Neural cell (in vitro differentiated cells): ENCODE measurements at regions not wholly inside any gene's neighbourhood (a gene's known extent, or its start where the extent isn't known, plus 50 kb on each side); places are given as distances from the start of the nearest gene placed in this dataset.
"Not testable (repeated sequence)": the region's sequence is repeated elsewhere in the genome, so short reads cannot be mapped to it uniquely, and the experiment has no call there.

ENCODE experiments used
- H2AFZ ChIP-seq: fragments of 200-600, 300-800 bp; sonication (generic), shearing (Covaris generic); 2 replicates; pipeline ENCODE4 v1.6.0; 2014; ENCODE audit warnings: low read depth, mild to moderate bottlenecking, antibody characterized with exemption, low read length, moderate library complexity
- H3F3A ChIP-seq: fragments of 200-600 bp; shearing (Covaris generic); 2 replicates; pipeline ENCODE4 v1.6.1; 2016; ENCODE audit warnings: mild to moderate bottlenecking, moderate library complexity, mixed read lengths, antibody characterized with exemption, low read length; ENCODE audit not compliant: insufficient read depth, poor library complexity, severe bottlenecking
- H3K27ac ChIP-seq: fragments of 200-600, 300-800 bp; sonication (generic), shearing (Covaris generic); 2 replicates; pipeline ENCODE4 v1.5.1; 2014; ENCODE audit warnings: mild to moderate bottlenecking, low read length, moderate library complexity
- H3K27me3 ChIP-seq: fragments of 300-800, 200-600 bp; sonication (generic), shearing (Covaris generic); 2 replicates; pipeline ENCODE4 v1.6.0; 2014; ENCODE audit warnings: mild to moderate bottlenecking, low read depth, low read length, moderate library complexity; ENCODE audit not compliant: insufficient read depth
- H3K36me3 ChIP-seq: fragments of 300-800, 200-600 bp; sonication (generic), shearing (Covaris generic); 2 replicates; pipeline ENCODE4 v1.5.1; 2014; ENCODE audit warnings: mild to moderate bottlenecking, antibody characterized with exemption, low read length, moderate library complexity; ENCODE audit not compliant: insufficient read depth
- H3K4me2 ChIP-seq: fragments of 300-800, 200-600 bp; sonication (generic), shearing (Covaris generic); 2 replicates; pipeline ENCODE4 v1.6.0; 2014; ENCODE audit warnings: mild to moderate bottlenecking, low read length
- H3K4me3 ChIP-seq: fragments of 300-800, 200-600 bp; sonication (generic), shearing (Covaris generic); 2 replicates; pipeline ENCODE4 v1.5.1; 2014; ENCODE audit warnings: mild to moderate bottlenecking, low read length, moderate library complexity
- H3K79me2 ChIP-seq: fragments of 200-600 bp; shearing (Covaris generic); replicated peaks from 2 replicates; pipeline ENCODE4 v1.6.0; 2014; ENCODE audit warnings: mild to moderate bottlenecking, low read length, moderate library complexity; ENCODE audit not compliant: insufficient read depth
- H3K9ac ChIP-seq: fragments of 300-800, 200-600 bp; sonication (generic), shearing (Covaris generic); 2 replicates; pipeline ENCODE4 v1.6.1; 2016; ENCODE audit warnings: mild to moderate bottlenecking, low read length, mixed read lengths
- H3K9me2 ChIP-seq: fragments of 200-600 bp; shearing (Covaris generic); 2 replicates; pipeline ENCODE4 v1.6.1; 2016; ENCODE audit warnings: mild to moderate bottlenecking, low read length, mixed read lengths; ENCODE audit not compliant: insufficient read depth
- H3K9me3 ChIP-seq: fragments of 200-600, 300-800 bp; sonication (generic), shearing (Covaris generic); 2 replicates; pipeline ENCODE4 v1.6.1; 2016; ENCODE audit warnings: mild to moderate bottlenecking, mixed run types, low read length, moderate library complexity, mixed read lengths
- H4K20me1 ChIP-seq: fragments of 200-600 bp; shearing (Covaris generic); 2 replicates; pipeline ENCODE4 v1.6.1; 2016; ENCODE audit warnings: mild to moderate bottlenecking, mixed run types; ENCODE audit not compliant: insufficient read depth
- CTCF ChIP-seq: fragments of 450-650 bp; IDR thresholded peaks from 2 replicates; pipeline ENCODE4 v1.5.1; 2014; ENCODE audit warnings: antibody characterized with exemption, mild to moderate bottlenecking, moderate library complexity; ENCODE audit not compliant: poor library complexity, severe bottlenecking
- EP300 ChIP-seq: fragments of 450-650 bp; conservative IDR thresholded peaks from 2 replicates; pipeline ENCODE4 v1.6.1; 2014; ENCODE audit warnings: antibody characterized with exemption, mild to moderate bottlenecking, moderate library complexity; ENCODE audit not compliant: poor library complexity, severe bottlenecking
- EZH2 ChIP-seq: fragments of 200-600, 300-800 bp; shearing (Covaris generic), sonication (generic); IDR thresholded peaks from 2 replicates; pipeline ENCODE4 v1.6.1; 2014; ENCODE audit warnings: antibody characterized with exemption, low read length, borderline replicate concordance, mild to moderate bottlenecking; ENCODE audit not compliant: insufficient read depth, poor library complexity, severe bottlenecking
- MXI1 ChIP-seq: fragments of 450-650 bp; conservative IDR thresholded peaks from 2 replicates; pipeline ENCODE4 v1.6.1; 2014; ENCODE audit warnings: antibody characterized with exemption, mild to moderate bottlenecking; ENCODE audit not compliant: poor library complexity, severe bottlenecking
- POLR2AphosphoS5 ChIP-seq: IDR thresholded peaks from 2 replicates; pipeline ENCODE4 v1.6.1; 2012
- RAD21 ChIP-seq: fragments of 450-650 bp; conservative IDR thresholded peaks from 2 replicates; pipeline ENCODE4 v1.6.1; 2014; ENCODE audit warnings: antibody characterized with exemption, mild to moderate bottlenecking, moderate library complexity
- REST ChIP-seq: IDR thresholded peaks from 2 replicates; pipeline ENCODE4 v1.6.1; 2012; ENCODE audit warnings: borderline replicate concordance
- SMC3 ChIP-seq: fragments of 450-650 bp; conservative IDR thresholded peaks from 2 replicates; pipeline ENCODE4 v1.6.1; 2014; ENCODE audit warnings: antibody characterized with exemption, mild to moderate bottlenecking, moderate library complexity; ENCODE audit not compliant: poor library complexity
- TAF1 ChIP-seq: IDR thresholded peaks from 2 replicates; pipeline ENCODE4 v1.6.1; 2012; ENCODE audit warnings: low read depth

GRCh38 chr4:18689308-18690115, 668.0 kb upstream of the LCORL start:
- no peak overlapping the region for H3K4me3 ChIP-seq

GRCh38 chr4:18688351-18688750, 666.8 kb upstream of the LCORL start:
- not testable (repeated sequence) for H3F3A ChIP-seq, H3K9me3 ChIP-seq, H3K9me2 ChIP-seq, H3K36me3 ChIP-seq, H3K27ac ChIP-seq, H3K79me2 ChIP-seq, H4K20me1 ChIP-seq, H3K9ac ChIP-seq, H3K27me3 ChIP-seq, H2AFZ ChIP-seq, H3K4me2 ChIP-seq, H3K4me3 ChIP-seq

More at GRCh38 chr4:18689308-18690115, 668.0 kb upstream of the LCORL start:
- TF ChIP-seq MXI1: no peak
- peak; percentile 94 for TF ChIP-seq SMC3
- peak; percentile 93 for TF ChIP-seq CTCF
- TF ChIP-seq TAF1: no peak
- no peak for TF ChIP-seq EZH2
- TF ChIP-seq REST: no peak
- no peak for TF ChIP-seq POLR2AphosphoS5
- TF ChIP-seq RAD21: peak; percentile 98
- no peak for TF ChIP-seq EP300
- Histone ChIP-seq H3K9me3 (no peaks in the 10 kb centered on the region), H3K9me2 (no peaks in the 10 kb centered on the region), H3K79me2 (no peaks in the 10 kb centered on the region), H3K27ac (no peak overlapping the region), H2AFZ (no peak overlapping the region), H3F3A (no peaks in the 10 kb centered on the region), H3K27me3 (no peaks in the 10 kb centered on the region), H3K36me3 (no peaks in the 10 kb centered on the region), H4K20me1 (no peaks in the 10 kb centered on the region), H3K9ac (no peak overlapping the region), H3K4me2 (no peak overlapping the region)
